Fibroblast of the aortic adventitia (primary cell): ENCODE measurements at regions not wholly inside any gene's neighbourhood (a gene's known extent, or its start where the extent isn't known, plus 50 kb on each side); places are given as distances from the start of the nearest gene placed in this dataset.

Experiments used
- DNase-seq: peaks from one replicate; pipeline ENCODE4 v3.0.0-alpha.2; 2010; ENCODE audit warnings: low read depth
- H3K4me3 ChIP-seq: 2 replicates; pipeline ENCODE4 v1.5.1; 2011; ENCODE audit warnings: low read depth, mild to moderate bottlenecking, control low read depth, low read length, moderate library complexity
- TF ChIP-seq, protein P1 (sequence below): IDR thresholded peaks from 2 replicates; pipeline ENCODE4 v1.5.1; 2011; ENCODE audit warnings: mild to moderate bottlenecking, low read length, control low read depth, inconsistent platforms; ENCODE audit not compliant: insufficient read depth

DNA sequence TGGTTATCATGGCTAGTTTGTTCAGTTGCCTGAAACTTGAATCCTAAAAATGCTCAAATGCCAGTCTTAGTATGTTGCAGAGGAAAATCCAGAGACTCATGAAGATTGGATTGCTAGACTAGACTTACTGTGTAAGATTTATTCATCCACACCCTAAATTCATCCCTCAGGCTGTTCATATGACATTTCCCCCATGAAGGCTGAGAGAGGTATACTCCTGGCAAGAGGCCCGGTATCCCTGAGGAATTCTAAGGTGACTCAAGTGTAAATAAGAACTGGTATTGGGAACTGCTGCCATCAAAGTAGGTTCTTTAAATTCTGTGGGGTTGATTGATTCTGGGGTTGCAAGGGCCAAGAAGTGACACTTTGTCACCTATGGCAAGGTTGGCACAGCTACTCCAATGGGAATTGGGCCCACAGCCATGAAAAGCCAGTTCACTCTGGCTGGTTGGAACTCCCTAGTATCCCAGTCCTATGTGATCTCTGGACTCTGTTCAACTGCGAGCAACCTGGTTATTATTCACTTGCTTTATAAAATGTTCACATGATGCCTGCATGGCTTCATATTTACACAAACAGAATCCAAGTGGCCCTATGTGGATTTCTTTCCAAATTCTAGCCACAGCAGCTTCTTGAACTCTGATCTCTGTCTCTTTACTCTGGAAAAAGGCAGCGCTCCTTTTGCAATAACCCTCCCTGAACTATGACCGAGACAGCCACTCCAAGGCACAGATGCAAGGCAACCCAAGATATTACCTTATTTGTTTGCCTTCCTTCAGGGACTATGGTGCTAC is 429.1 kb downstream of the CBLN2 start:
- TF ChIP-seq, protein P1, sequence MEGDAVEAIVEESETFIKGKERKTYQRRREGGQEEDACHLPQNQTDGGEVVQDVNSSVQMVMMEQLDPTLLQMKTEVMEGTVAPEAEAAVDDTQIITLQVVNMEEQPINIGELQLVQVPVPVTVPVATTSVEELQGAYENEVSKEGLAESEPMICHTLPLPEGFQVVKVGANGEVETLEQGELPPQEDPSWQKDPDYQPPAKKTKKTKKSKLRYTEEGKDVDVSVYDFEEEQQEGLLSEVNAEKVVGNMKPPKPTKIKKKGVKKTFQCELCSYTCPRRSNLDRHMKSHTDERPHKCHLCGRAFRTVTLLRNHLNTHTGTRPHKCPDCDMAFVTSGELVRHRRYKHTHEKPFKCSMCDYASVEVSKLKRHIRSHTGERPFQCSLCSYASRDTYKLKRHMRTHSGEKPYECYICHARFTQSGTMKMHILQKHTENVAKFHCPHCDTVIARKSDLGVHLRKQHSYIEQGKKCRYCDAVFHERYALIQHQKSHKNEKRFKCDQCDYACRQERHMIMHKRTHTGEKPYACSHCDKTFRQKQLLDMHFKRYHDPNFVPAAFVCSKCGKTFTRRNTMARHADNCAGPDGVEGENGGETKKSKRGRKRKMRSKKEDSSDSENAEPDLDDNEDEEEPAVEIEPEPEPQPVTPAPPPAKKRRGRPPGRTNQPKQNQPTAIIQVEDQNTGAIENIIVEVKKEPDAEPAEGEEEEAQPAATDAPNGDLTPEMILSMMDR: no peak
- DNase-seq: no peak
- no peak overlapping the region for H3K4me3 ChIP-seq

DNA sequence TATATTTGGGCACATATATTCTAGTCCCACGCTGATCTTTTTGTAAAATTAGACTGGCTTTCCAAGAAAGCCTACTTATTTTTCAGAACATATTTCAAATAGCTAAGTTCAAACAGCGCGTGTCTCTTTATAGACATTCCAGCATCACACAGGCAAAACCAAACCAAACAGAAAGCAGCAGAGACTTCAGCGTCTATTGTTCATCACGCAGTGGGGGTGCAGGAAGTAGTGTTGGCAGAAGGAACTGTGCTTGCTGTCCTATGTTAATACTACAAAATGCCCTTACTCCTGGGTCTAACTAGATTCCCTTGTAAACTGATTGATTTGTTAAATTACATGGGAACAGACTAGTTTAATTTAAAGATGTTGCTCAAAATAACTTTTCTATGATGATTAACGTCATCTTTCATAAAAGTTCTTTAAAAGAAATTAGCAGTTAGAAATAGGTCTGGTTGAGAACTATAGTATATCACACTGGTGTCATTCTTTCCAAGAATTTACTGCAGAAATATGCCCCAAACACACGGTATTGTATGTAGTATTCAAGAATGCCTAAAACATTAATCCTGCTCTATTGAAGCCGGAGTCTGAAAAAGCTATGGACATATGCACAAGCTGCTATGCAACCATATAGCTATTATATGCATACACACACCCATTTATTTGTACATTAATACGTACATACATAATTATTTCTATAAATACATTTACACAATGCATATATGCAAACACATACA is 436.3 kb downstream of the CBLN2 start:
- DNase-seq: no peak
- TF ChIP-seq, protein P1: no peak

DNA sequence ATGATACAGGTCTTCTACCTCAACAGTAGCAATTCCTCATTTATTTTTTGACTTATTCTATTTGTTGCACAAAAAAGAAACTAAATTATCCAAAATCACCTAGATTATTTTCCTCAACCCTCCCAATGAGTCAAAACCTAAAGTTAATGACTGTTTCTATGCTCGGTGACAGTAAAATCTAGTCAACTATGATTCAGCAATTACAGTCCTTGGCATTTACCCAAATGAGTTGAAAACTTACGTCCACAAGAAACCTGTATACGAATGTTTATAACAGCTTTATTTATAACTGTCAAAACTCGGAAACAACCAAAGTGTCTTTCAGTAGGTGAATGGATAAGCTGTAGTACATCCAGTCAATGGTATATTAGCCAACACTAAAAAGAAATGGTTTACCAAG is 439.3 kb downstream of the CBLN2 start:
- no peak overlapping the region for H3K4me3 ChIP-seq
- no peak for DNase-seq
- TF ChIP-seq, protein P1: no peak

More for the DNA sequence above, 436.3 kb downstream of the CBLN2 start:
- H3K4me3 ChIP-seq: no peak overlapping the region

DNA sequence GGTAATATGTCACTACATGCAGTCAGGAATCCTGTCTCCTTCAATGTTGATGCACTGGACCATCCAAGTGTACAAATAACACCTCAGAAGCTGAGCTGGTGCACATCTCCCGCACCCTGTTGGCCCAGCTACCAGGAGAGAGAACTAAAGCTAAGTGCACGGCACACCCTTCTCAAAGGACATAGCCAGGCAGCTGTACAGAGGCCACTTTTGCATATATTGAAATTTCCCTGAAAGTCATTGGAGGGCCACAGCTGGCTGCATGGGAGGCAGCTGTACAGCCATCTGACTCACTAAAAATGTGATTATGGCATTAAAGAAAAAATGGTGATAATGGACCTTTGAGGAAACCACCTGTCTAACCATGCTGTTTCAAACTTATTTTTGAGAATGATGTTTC is 441.7 kb downstream of the CBLN2 start:
- H3K4me3 ChIP-seq: no peak overlapping the region
- TF ChIP-seq, protein P1: no peak
- no peak for DNase-seq

DNA sequence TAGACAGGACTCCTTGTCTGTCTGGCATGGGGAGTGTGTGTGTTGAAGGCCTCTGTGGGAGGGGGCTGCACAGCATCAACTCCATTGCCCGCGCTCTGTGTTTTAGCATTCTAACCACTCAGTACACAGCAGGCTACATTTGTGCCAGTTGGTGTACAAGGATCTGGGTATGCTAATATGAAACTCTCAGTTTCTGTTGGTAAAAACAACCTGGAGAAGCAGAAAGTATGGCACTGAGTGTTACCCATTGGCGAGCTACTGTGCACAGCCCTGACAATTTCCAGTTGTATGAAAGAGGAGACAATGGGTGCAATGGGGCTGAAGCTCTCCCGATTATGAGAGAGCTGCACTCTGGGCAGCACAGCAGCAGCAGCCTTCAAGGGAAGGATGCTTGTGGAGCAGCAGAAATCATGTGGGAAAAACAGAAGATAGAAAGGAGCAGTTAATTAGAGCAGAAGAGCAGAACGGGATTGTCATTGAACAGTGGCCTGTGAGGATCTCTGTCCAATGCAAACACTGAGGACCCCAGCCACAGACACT is 443.6 kb downstream of the CBLN2 start:
- no peak for DNase-seq
- TF ChIP-seq, protein P1: no peak
- no peak overlapping the region for H3K4me3 ChIP-seq

DNA sequence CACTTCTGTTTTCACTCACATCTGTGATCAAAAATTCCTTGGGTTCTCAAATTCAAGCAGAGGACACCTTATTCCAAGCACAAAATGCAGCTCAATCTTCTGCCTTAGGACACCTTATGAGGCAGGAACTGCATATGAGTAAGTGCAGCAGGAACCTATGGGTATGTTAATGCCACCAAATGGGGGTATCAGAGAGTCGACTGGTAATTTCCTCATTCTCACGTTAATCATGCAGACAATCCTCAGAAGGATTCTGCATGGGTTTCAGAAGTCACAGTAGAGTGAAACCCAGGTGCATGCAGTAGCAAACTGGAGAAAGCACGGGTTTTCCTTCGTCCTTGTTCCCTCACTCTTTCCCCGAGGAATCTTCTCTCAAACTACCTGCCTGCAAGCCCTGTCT is 452.8 kb downstream of the CBLN2 start:
- TF ChIP-seq, protein P1: no peak

More for the DNA sequence above, 452.8 kb downstream of the CBLN2 start:
- DNase-seq: no peak
- H3K4me3 ChIP-seq: no peak overlapping the region
